ENCODE measurements at regions not wholly inside any gene's neighbourhood (a gene's known extent, or its start where the extent isn't known, plus 50 kb on each side); places are given as distances from the start of the nearest gene placed in this dataset.

- peaks cover 0 to 4% (median 0%) of the 10 kb centered on the region in 4 donors for H3K27me3 ChIP-seq (ENCODE audit: control insufficient read depth in 4 of 4, insufficient read depth in 4 of 4, low read length in 3 of 4)
- no peak overlapping the region for H3K9ac ChIP-seq (ENCODE audit: low read depth in 1 of 2, low read length in 2 of 2)
- TF ChIP-seq CTCF (IDR thresholded peaks at IDR 0.05; ENCODE audit: low read depth, low read length, missing input control) (no peak), SP1 (IDR thresholded peaks at IDR 0.05) (no peak), ZBTB33 (IDR thresholded peaks at IDR 0.05) (no peak), RXRA (IDR thresholded peaks at IDR 0.05) (no peak), EGR1 (IDR thresholded peaks at IDR 0.05; ENCODE audit: low read depth in 2 of 2) (no peak), NR2F2 (IDR thresholded peaks at IDR 0.05) (no peak), GABPA (IDR thresholded peaks at IDR 0.05 in 1 of 2, conservative IDR thresholded peaks at IDR 0.05 in 1 of 2) (no peak)
- H3K9me3 ChIP-seq (ENCODE audit: control insufficient read depth in 4 of 4, low read length in 3 of 4): no peaks in the 10 kb centered on the region
- no peak overlapping the region for H3K4me3 ChIP-seq (ENCODE audit: low read depth in 1 of 3, low read length in 3 of 3)
- H3K36me3 ChIP-seq (ENCODE audit: control insufficient read depth in 4 of 4, insufficient read depth in 3 of 4, low read depth in 1 of 4, low read length in 3 of 4): no peaks in the 10 kb centered on the region
- no peak overlapping the region for H3K27ac ChIP-seq (ENCODE audit: low read depth in 1 of 2, low read length in 2 of 2)
- no peaks in the 10 kb centered on the region for H3K4me1 ChIP-seq (ENCODE audit: control insufficient read depth in 4 of 4, insufficient read depth in 4 of 4, low read length in 3 of 4)
- WGBS: 90% methylated on average over 2 of the region's 2 CpGs
- DNase-seq (ENCODE audit: low spot score): no peak
Measured at GRCh38 chr5:107257885-107258520, 412.7 kb downstream of the EFNA5 start.

- Histone ChIP-seq H3K27ac (ENCODE audit: low read depth in 1 of 2, low read length in 2 of 2) (no peak overlapping the region), H3K4me1 (ENCODE audit: control insufficient read depth in 4 of 4, insufficient read depth in 4 of 4, low read length in 3 of 4) (no peaks in the 10 kb centered on the region), H3K9ac (ENCODE audit: low read depth in 1 of 2, low read length in 2 of 2) (no peak overlapping the region), H3K27me3 (ENCODE audit: control insufficient read depth in 4 of 4, insufficient read depth in 4 of 4, low read length in 3 of 4) (no peaks in the 10 kb centered on the region), H3K4me3 (ENCODE audit: low read depth in 1 of 3, low read length in 3 of 3) (no peak overlapping the region), H3K36me3 (ENCODE audit: control insufficient read depth in 4 of 4, insufficient read depth in 3 of 4, low read depth in 1 of 4, low read length in 3 of 4) (no peaks in the 10 kb centered on the region), H3K9me3 (ENCODE audit: control insufficient read depth in 4 of 4, low read length in 3 of 4) (no peaks in the 10 kb centered on the region)
- 93% methylated on average over 4 of the region's 4 CpGs for WGBS
- TF ChIP-seq HNF4G (IDR thresholded peaks at IDR 0.05): no peak
- no peak for TF ChIP-seq SP1 (IDR thresholded peaks at IDR 0.05)
- TF ChIP-seq JUND (IDR thresholded peaks at IDR 0.05): no peak
- no peak for TF ChIP-seq CTCF (IDR thresholded peaks at IDR 0.05; ENCODE audit: low read depth, low read length, missing input control)
- TF ChIP-seq TAF1 (conservative IDR thresholded peaks at IDR 0.05): no peak
- no peak for TF ChIP-seq RXRA (IDR thresholded peaks at IDR 0.05)
- no peak for TF ChIP-seq FOXA1 (IDR thresholded peaks at IDR 0.05)
- no peak for TF ChIP-seq MAX (IDR thresholded peaks at IDR 0.05)
- TF ChIP-seq GABPA (IDR thresholded peaks at IDR 0.05 in 1 of 2, conservative IDR thresholded peaks at IDR 0.05 in 1 of 2): no peak
- TF ChIP-seq ATF3 (IDR thresholded peaks at IDR 0.05): no peak
- no peak for TF ChIP-seq YY1 (IDR thresholded peaks at IDR 0.05)
- no peak for TF ChIP-seq REST (IDR thresholded peaks at IDR 0.05)
- no peak for TF ChIP-seq NR2F2 (IDR thresholded peaks at IDR 0.05)
- no peak for TF ChIP-seq FOXA2 (IDR thresholded peaks at IDR 0.05)
- no peak for TF ChIP-seq ZBTB33 (IDR thresholded peaks at IDR 0.05)
- no peak for DNase-seq (ENCODE audit: low spot score)
Measured at GRCh38 chr5:107254902-107255234, 415.9 kb downstream of the EFNA5 start.

All from liver (tissue), 8 donors.